BE2C (cell line): ENCODE measurements at regions not wholly inside any gene's neighbourhood (a gene's known extent, or its start where the extent isn't known, plus 50 kb on each side); places are given as distances from the start of the nearest gene placed in this dataset.

Experiments used
- DNase-seq: peaks from one replicate; pipeline ENCODE4 v3.0.0-alpha.2; 2020
- H3K27me3 ChIP-seq: fragments of 250-450 bp; sonication (Bioruptor Pico); 2 replicates; pipeline ENCODE4 v1.5.1; 2020; ENCODE audit warnings: mild to moderate bottlenecking
- H3K36me3 ChIP-seq: fragments of 250-450 bp; sonication (Bioruptor Pico); 2 replicates; pipeline ENCODE4 v1.5.1; 2020; ENCODE audit warnings: mild to moderate bottlenecking
- H3K4me1 ChIP-seq: fragments of 250-450 bp; sonication (Bioruptor Pico); 2 replicates; pipeline ENCODE4 v1.5.1; 2020
- H3K4me3 ChIP-seq: 2 replicates; pipeline ENCODE4 v1.5.1; 2011; ENCODE audit warnings: low read depth, low read length
- H3K9me3 ChIP-seq: fragments of 250-450 bp; sonication (Bioruptor Pico); 2 replicates; pipeline ENCODE4 v1.5.1; 2020
- TF ChIP-seq, protein P1 (sequence below): IDR thresholded peaks from 2 replicates; pipeline ENCODE4 v1.5.1; 2012; ENCODE audit warnings: mild to moderate bottlenecking, low read depth, low read length

DNA sequence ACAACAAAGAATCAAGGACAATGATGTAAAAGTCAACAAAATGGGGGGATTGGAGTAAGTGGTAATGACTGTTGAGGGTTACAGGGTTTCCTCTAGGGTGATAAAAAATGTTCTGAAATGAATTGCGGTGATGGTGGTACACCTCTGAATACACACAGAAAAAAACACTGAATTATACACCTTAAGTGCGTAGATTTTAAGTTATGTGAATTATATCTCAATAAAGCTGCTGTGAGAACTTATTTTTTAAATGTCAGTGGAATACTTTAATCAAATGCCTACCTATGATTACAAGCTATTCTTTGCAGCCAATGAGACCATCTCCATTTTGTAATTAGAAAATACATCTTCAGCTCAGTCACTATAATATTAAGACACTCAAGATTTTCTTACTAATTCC, 53.5 kb downstream of the ZNF608 start:
- Histone ChIP-seq H3K9me3 (no peaks in the 10 kb centered on the region), H3K36me3 (no peaks in the 10 kb centered on the region), H3K4me1 (no peaks in the 10 kb centered on the region; the same call in 1 of the 2 replicates), H3K4me3 (no peak overlapping the region), H3K27me3 (no peaks in the 10 kb centered on the region)
- TF ChIP-seq, protein P1, sequence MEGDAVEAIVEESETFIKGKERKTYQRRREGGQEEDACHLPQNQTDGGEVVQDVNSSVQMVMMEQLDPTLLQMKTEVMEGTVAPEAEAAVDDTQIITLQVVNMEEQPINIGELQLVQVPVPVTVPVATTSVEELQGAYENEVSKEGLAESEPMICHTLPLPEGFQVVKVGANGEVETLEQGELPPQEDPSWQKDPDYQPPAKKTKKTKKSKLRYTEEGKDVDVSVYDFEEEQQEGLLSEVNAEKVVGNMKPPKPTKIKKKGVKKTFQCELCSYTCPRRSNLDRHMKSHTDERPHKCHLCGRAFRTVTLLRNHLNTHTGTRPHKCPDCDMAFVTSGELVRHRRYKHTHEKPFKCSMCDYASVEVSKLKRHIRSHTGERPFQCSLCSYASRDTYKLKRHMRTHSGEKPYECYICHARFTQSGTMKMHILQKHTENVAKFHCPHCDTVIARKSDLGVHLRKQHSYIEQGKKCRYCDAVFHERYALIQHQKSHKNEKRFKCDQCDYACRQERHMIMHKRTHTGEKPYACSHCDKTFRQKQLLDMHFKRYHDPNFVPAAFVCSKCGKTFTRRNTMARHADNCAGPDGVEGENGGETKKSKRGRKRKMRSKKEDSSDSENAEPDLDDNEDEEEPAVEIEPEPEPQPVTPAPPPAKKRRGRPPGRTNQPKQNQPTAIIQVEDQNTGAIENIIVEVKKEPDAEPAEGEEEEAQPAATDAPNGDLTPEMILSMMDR: no peak
- DNase-seq: no peak

- no peaks in the 10 kb centered on the region; the same call in 1 of the 2 replicates for H3K4me1 ChIP-seq
- no peaks in the 10 kb centered on the region for H3K36me3 ChIP-seq
- H3K4me3 ChIP-seq: no peak overlapping the region
- no peaks in the 10 kb centered on the region for H3K9me3 ChIP-seq
- TF ChIP-seq, protein P1: no peak
- no peaks in the 10 kb centered on the region for H3K27me3 ChIP-seq
- no peak for DNase-seq
These were observed 54.1 kb downstream of the ZNF608 start for GRCh38 chr5:124692324-124692723.

DNA sequence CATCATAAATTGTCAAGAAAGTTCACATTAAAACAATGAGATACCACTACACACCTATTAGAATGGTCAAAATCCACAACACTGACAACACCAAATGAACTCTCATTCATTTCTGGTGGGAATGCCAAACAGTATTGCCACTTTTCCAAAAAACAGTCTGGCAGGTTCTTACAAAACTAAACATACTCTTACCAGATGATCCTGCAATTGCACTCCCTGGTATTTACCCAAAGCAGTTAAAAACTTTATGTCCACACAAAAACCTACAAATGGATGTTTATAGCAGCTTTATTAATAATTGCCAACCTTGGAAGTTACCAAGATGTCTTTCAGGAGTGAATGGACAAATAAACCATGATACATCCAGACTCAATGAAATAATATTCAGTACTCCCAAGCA, 56.8 kb downstream of the ZNF608 start:
- H3K36me3 ChIP-seq: no peaks in the 10 kb centered on the region
- peaks cover 4% of the 10 kb centered on the region for H3K4me1 ChIP-seq
- no peaks in the 10 kb centered on the region for H3K9me3 ChIP-seq
- no peak for DNase-seq
- no peaks in the 10 kb centered on the region for H3K27me3 ChIP-seq
- TF ChIP-seq, protein P1: no peak
- H3K4me3 ChIP-seq: no peak overlapping the region

- DNase-seq: no peak
- TF ChIP-seq, protein P1: no peak
- Histone ChIP-seq H3K36me3 (no peaks in the 10 kb centered on the region), H3K4me1 (peaks cover 15% of the 10 kb centered on the region), H3K9me3 (no peaks in the 10 kb centered on the region), H3K27me3 (no peaks in the 10 kb centered on the region), H3K4me3 (no peak overlapping the region)
These were observed 60.0 kb downstream of the ZNF608 start for GRCh38 chr5:124686239-124687004.

DNA sequence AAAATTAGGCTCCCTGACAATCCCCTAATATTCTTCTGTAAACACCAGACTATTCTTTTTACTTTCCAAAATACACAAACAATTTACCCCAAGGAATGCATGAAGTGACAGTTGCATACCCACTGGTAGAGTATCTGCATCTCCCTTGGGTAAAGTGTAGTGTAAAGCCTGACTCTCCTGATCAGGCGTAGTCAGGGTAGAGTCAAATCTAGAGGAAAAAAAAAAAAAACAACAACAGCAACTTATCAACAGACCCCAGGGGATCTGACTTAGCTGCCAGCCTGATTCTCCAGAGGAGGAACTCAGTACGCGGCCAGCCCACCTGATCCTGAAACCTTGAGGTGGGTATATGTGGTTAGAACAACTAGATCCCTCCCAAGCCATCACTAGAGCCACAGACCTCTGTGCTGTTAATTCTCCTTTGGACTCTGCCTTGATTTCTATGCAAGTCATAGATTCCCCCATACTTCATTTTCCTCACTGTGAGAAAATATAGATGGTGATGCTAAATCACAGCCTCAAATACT, 61.0 kb downstream of the ZNF608 start:
- H3K4me1 ChIP-seq: peaks cover 15% of the 10 kb centered on the region
- DNase-seq: no peak
- no peaks in the 10 kb centered on the region for H3K27me3 ChIP-seq
- H3K4me3 ChIP-seq: no peak overlapping the region
- H3K36me3 ChIP-seq: no peaks in the 10 kb centered on the region
- no peaks in the 10 kb centered on the region for H3K9me3 ChIP-seq
- TF ChIP-seq, protein P1: no peak

GRCh38 chr5:124683917-124684555, 62.4 kb downstream of the ZNF608 start:
- Histone ChIP-seq H3K4me3 (no peak overlapping the region), H3K9me3 (no peaks in the 10 kb centered on the region), H3K4me1 (peaks cover 25% of the 10 kb centered on the region), H3K36me3 (no peaks in the 10 kb centered on the region), H3K27me3 (no peaks in the 10 kb centered on the region)
- TF ChIP-seq, protein P1: no peak
- DNase-seq: no peak
